Endothelial cell (in vitro differentiated cells): ENCODE measurements at regions not wholly inside any gene's neighbourhood (a gene's known extent, or its start where the extent isn't known, plus 50 kb on each side); places are given as distances from the start of the nearest gene placed in this dataset.

ENCODE experiments used
- DNase-seq: peaks from one replicate; pipeline ENCODE4 v3.0.0; 2021; ENCODE audit warnings: low spot score
- H3K27ac Mint-ChIP-seq: one replicate; pipeline ENCODE4 v1.8.0; 2021; ENCODE audit warnings: mixed read lengths, inconsistent platforms; ENCODE audit not compliant: unreplicated experiment
- H3K27me3 Mint-ChIP-seq: one replicate; pipeline ENCODE4 v1.8.0; 2021; ENCODE audit warnings: mild to moderate bottlenecking, moderate library complexity, mixed read lengths, inconsistent platforms; ENCODE audit not compliant: unreplicated experiment
- H3K36me3 Mint-ChIP-seq: one replicate; pipeline ENCODE4 v1.8.0; 2021; ENCODE audit warnings: mild to moderate bottlenecking, low read depth, mixed read lengths, inconsistent platforms; ENCODE audit not compliant: unreplicated experiment
- H3K4me1 Mint-ChIP-seq: one replicate; pipeline ENCODE4 v1.8.0; 2021; ENCODE audit warnings: mild to moderate bottlenecking, mixed read lengths, inconsistent platforms; ENCODE audit not compliant: unreplicated experiment
- H3K4me3 Mint-ChIP-seq: one replicate; pipeline ENCODE4 v1.8.0; 2021; ENCODE audit warnings: mild to moderate bottlenecking, mixed read lengths, inconsistent platforms; ENCODE audit not compliant: unreplicated experiment
- H3K9me3 Mint-ChIP-seq: one replicate; pipeline ENCODE4 v1.8.0; 2021; ENCODE audit warnings: mixed read lengths, inconsistent platforms; ENCODE audit not compliant: unreplicated experiment
- CTCF ChIP-seq: fragments of 200-600 bp; sonication (generic); IDR thresholded peaks from one replicate; pipeline ENCODE4 v1.5.0; 2021; ENCODE audit warnings: antibody characterized with exemption; ENCODE audit not compliant: unreplicated experiment

GRCh38 chr4:81816031-81816761 is 344.5 kb upstream of the RASGEF1B start:
- Mint-ChIP-seq H3K36me3 (no peaks in the 10 kb centered on the region), H3K4me3 (no peak overlapping the region), H3K27me3 (peaks cover 2% of the 10 kb centered on the region), H3K27ac (no peak overlapping the region), H3K9me3 (no peaks in the 10 kb centered on the region), H3K4me1 (peaks cover 9% of the 10 kb centered on the region)
- no peak for TF ChIP-seq CTCF
- no peak for DNase-seq

GRCh38 chr4:81814987-81815541 is 343.4 kb upstream of the RASGEF1B start:
- H3K27ac Mint-ChIP-seq = no peak overlapping the region
- H3K4me1 Mint-ChIP-seq = peaks cover 9% of the 10 kb centered on the region
- no peaks in the 10 kb centered on the region for H3K9me3 Mint-ChIP-seq
- H3K4me3 Mint-ChIP-seq = no peak overlapping the region
- no peak for DNase-seq
- H3K27me3 Mint-ChIP-seq = peaks cover 2% of the 10 kb centered on the region
- TF ChIP-seq CTCF = no peak
- no peaks in the 10 kb centered on the region for H3K36me3 Mint-ChIP-seq

- DNase-seq = no peak
- Mint-ChIP-seq H3K27me3 (no peaks in the 10 kb centered on the region), H3K4me1 (peaks cover 9% of the 10 kb centered on the region), H3K9me3 (no peaks in the 10 kb centered on the region), H3K36me3 (no peaks in the 10 kb centered on the region), H3K4me3 (no peak overlapping the region), H3K27ac (no peak overlapping the region)
- no peak for TF ChIP-seq CTCF
Observed at GRCh38 chr4:81811562-81812293, 340.0 kb upstream of the RASGEF1B start.

GRCh38 chr4:81808011-81808672 is 336.4 kb upstream of the RASGEF1B start:
- Mint-ChIP-seq H3K27ac (no peak overlapping the region), H3K9me3 (no peaks in the 10 kb centered on the region), H3K36me3 (no peaks in the 10 kb centered on the region), H3K27me3 (no peaks in the 10 kb centered on the region), H3K4me1 (peaks cover 3% of the 10 kb centered on the region), H3K4me3 (no peak overlapping the region)
- TF ChIP-seq CTCF = no peak
- no peak for DNase-seq
